CD8-positive, alpha-beta memory T cell (primary cell): ENCODE measurements at regions not wholly inside any gene's neighbourhood (a gene's known extent, or its start where the extent isn't known, plus 50 kb on each side); places are given as distances from the start of the nearest gene placed in this dataset.

ENCODE experiments used
- CTCF ChIA-PET: fragments of 350-600 bp; sonication (Branson Sonifier 250); formaldehyde crosslinking; loops from one replicate; lab custom pipeline; 2021; ENCODE audit warnings: antibody characterized with exemption; lab: Charles Lee
- POLR2A ChIA-PET: fragments of 350-600 bp; sonication (Branson Sonifier 250); formaldehyde crosslinking; loops from one replicate; lab custom pipeline; 2021; ENCODE audit warnings: antibody characterized with exemption; lab: Charles Lee
- DNase-seq, 5 donors: peaks; one replicate each; pipeline versions ENCODE4 v3.0.0 to v3.0.0-alpha.2; 2020 to 2022; ENCODE audit warnings: mixed read lengths in 1 of 5
- H3K27ac ChIP-seq: one replicate; pipeline ENCODE4 v1.7.0; 2013; ENCODE audit warnings: low read depth, mild to moderate bottlenecking, low read length, moderate library complexity
- H3K27me3 ChIP-seq: 2 replicates; pipeline ENCODE4 v1.7.0; 2013; ENCODE audit warnings: low read length, mild to moderate bottlenecking; ENCODE audit not compliant: insufficient read depth, poor library complexity, severe bottlenecking
- H3K36me3 ChIP-seq: 2 replicates; pipeline ENCODE4 v1.7.0; 2013; ENCODE audit warnings: mild to moderate bottlenecking, low read length, moderate library complexity; ENCODE audit not compliant: insufficient read depth
- H3K4me1 ChIP-seq: 2 replicates; pipeline ENCODE4 v1.7.0; 2013; ENCODE audit warnings: mild to moderate bottlenecking, low read length, moderate library complexity; ENCODE audit not compliant: insufficient read depth
- H3K4me3 ChIP-seq: 2 replicates; pipeline ENCODE4 v1.7.0; 2013; ENCODE audit warnings: mild to moderate bottlenecking, low read length
- H3K9me3 ChIP-seq: 2 replicates; pipeline ENCODE4 v1.7.0; 2013; ENCODE audit warnings: mild to moderate bottlenecking, low read length
- H3K27ac Mint-ChIP-seq, 8 donors: one replicate each; pipeline ENCODE4 v1.8.0; 2020 to 2021; ENCODE audit warnings: mixed read lengths in 8 of 8, mild to moderate bottlenecking in 6 of 8, inconsistent platforms in 3 of 8, moderate library complexity in 3 of 8
- H3K27me3 Mint-ChIP-seq, 2 donors: one replicate each; pipeline ENCODE4 v1.8.0; 2020 to 2021; ENCODE audit warnings: mixed read lengths in 2 of 2, mild to moderate bottlenecking in 1 of 2, moderate library complexity in 1 of 2
- H3K36me3 Mint-ChIP-seq, 3 donors: one replicate each; pipeline ENCODE4 v1.8.0; 2020 to 2021; ENCODE audit warnings: mixed read lengths in 3 of 3, inconsistent platforms in 1 of 3, mild to moderate bottlenecking in 1 of 3
- H3K4me1 Mint-ChIP-seq, 3 donors: one replicate each; pipeline ENCODE4 v1.8.0; 2020 to 2021; ENCODE audit warnings: mixed read lengths in 3 of 3, inconsistent platforms in 1 of 3, mild to moderate bottlenecking in 1 of 3
- H3K4me3 Mint-ChIP-seq, 7 donors: one replicate each; pipeline ENCODE4 v1.8.0; 2020 to 2021; ENCODE audit warnings: mixed read lengths in 7 of 7, mild to moderate bottlenecking in 6 of 7, moderate library complexity in 4 of 7, inconsistent platforms in 2 of 7
- H3K9me3 Mint-ChIP-seq, 5 donors: one replicate each; pipeline ENCODE4 v1.8.0; 2020 to 2022; ENCODE audit warnings: mixed read lengths in 5 of 5, mild to moderate bottlenecking in 3 of 5, moderate library complexity in 2 of 5, inconsistent platforms in 1 of 5

- no peaks in the 10 kb centered on the region for H3K36me3 ChIP-seq
- no peaks in the 10 kb centered on the region for H3K27me3 ChIP-seq
- Mint-ChIP-seq H3K4me3 (no peak overlapping the region), H3K27me3 (peaks cover 4 to 6% of the 10 kb centered on the region in 2 donors), H3K27ac (no peak overlapping the region), H3K9me3 (peaks cover 0 to 6% (median 3%) of the 10 kb centered on the region in 5 donors), H3K36me3 (no peaks in the 10 kb centered on the region), H3K4me1 (no peaks in the 10 kb centered on the region)
- CTCF ChIA-PET: no interaction called here
- no peak for DNase-seq
- POLR2A ChIA-PET: no interaction called here
- no peak overlapping the region for H3K4me3 ChIP-seq
- no peaks in the 10 kb centered on the region for H3K9me3 ChIP-seq
- H3K4me1 ChIP-seq: no peaks in the 10 kb centered on the region
- H3K27ac ChIP-seq: no peak overlapping the region
These were observed 51.2 kb upstream of the PALM2AKAP2 start for GRCh38 chr9:109728686-109729300.

GRCh38 chr9:109729513-109729912 is 50.5 kb upstream of the PALM2AKAP2 start:
- Mint-ChIP-seq H3K36me3 (no peaks in the 10 kb centered on the region), H3K4me3 (no peak overlapping the region), H3K4me1 (no peaks in the 10 kb centered on the region), H3K9me3 (peaks cover 0 to 6% (median 3%) of the 10 kb centered on the region in 5 donors), H3K27ac (no peak overlapping the region), H3K27me3 (peaks cover 4 to 6% of the 10 kb centered on the region in 2 donors)
- Histone ChIP-seq H3K36me3 (no peaks in the 10 kb centered on the region), H3K27ac (no peak overlapping the region), H3K27me3 (no peaks in the 10 kb centered on the region), H3K4me1 (no peaks in the 10 kb centered on the region), H3K4me3 (no peak overlapping the region), H3K9me3 (no peaks in the 10 kb centered on the region)
- ChIA-PET POLR2A (no interaction called here), CTCF (no interaction called here)
- no peak for DNase-seq
